ENCODE measurements at regions not wholly inside any gene's neighbourhood (a gene's known extent, or its start where the extent isn't known, plus 50 kb on each side); places are given as distances from the start of the nearest gene placed in this dataset.
"Not testable (repeated sequence)": the region's sequence is repeated elsewhere in the genome, so short reads cannot be mapped to it uniquely, and the experiment has no call there.

DNA sequence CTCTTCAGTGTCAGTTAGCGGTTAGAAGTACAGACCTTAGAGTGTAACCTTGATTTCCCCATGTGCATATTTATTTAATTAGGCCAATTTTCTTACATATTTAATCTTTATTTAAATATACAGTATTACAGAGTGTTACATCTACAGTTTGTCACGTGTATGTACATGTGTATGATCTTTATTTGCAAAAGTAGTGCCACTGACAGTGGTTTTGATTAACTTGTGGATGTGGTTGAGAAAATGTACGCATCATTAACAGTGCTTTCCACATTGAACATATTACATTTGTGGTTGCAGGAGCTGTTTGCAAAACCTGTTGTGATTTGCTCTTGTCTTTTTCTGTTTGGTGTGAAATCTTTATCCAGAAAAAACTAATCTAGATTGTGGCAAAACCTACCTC, 535.5 kb downstream of the FLRT2 start:
- H3K27ac ChIP-seq = no peak overlapping the region
- TF ChIP-seq ZFX (IDR thresholded peaks at IDR 0.05) = no peak
- TF ChIP-seq, protein P1, sequence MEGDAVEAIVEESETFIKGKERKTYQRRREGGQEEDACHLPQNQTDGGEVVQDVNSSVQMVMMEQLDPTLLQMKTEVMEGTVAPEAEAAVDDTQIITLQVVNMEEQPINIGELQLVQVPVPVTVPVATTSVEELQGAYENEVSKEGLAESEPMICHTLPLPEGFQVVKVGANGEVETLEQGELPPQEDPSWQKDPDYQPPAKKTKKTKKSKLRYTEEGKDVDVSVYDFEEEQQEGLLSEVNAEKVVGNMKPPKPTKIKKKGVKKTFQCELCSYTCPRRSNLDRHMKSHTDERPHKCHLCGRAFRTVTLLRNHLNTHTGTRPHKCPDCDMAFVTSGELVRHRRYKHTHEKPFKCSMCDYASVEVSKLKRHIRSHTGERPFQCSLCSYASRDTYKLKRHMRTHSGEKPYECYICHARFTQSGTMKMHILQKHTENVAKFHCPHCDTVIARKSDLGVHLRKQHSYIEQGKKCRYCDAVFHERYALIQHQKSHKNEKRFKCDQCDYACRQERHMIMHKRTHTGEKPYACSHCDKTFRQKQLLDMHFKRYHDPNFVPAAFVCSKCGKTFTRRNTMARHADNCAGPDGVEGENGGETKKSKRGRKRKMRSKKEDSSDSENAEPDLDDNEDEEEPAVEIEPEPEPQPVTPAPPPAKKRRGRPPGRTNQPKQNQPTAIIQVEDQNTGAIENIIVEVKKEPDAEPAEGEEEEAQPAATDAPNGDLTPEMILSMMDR (conservative IDR thresholded peaks at IDR 0.05) = no peak

DNA sequence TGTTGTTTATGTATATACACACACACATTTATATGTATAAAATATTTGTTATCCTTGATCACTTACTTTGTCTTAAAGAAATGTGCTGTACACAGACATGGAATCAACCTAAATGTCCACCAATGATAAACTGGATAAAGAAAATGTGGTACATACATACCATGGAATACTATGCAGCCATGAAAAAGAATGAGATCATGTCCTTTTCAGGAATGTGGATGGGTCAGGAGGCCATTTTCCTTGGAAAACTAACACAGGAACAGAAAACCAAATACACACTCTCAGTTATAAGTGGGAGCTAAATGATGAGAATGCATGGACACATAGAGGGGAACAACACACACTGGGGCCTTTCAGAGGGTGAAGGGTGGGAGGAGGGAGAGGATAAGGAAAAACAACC, 534.7 kb downstream of the FLRT2 start:
- H3K27ac ChIP-seq = not testable (repeated sequence)

DNA sequence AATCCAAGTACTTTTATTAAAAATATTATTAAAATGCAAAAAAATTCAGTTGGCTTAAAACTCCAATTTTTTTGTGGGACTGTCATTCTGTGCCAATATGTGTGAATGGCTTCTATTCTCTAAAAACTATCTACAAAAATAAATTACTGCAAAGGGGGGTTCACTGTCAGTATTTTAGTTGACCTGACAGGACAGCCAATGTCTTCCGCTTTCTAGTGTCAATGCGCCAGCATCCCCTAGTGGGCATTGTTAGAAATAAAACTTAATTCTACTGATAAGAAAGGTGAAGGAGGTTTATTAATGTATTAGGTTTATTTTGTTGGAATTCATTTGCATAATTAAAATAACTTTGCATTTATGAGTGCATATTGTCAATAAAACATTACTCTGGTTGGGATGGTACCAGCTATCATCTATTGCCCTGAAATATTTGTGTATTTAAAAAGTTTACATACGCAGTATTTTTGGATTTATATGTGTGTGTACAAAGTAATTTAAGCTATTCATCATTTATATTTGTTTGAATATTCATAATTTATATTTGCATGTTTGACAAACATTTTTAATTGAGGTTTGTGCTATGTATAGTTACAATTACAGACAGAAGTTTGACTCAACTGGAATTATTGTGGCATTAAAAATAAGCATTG, 527.2 kb downstream of the FLRT2 start:
- no peak overlapping the region for H3K27ac ChIP-seq
- no peak for TF ChIP-seq ZFX (IDR thresholded peaks at IDR 0.05)
- TF ChIP-seq, protein P1 (conservative IDR thresholded peaks at IDR 0.05) = peak; percentile 99

DNA sequence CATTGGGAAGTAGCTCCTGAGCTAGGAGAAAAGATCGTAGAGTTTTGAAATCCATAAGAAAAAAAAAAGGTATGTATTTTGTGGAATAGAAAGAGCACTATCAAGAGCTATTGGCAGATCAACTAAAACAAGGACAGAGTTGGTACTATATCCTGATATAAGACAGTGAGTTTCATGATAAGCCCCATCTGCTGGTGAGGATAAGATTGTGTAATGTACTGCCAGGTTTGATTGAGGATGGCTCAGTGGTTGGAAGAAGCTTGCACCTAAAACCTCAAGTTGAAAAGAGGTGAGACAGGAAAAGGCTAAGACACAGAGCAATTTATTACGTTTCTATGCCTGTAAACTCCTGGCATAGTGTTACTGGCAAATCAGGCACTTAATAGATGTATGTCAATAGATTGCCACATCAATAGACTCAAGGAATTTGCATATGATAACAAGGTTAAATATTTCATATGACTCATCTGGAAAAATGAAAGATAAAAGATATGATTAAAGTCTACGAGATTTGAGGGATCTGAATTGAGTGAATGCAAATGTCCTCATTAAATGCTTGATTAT, 525.6 kb downstream of the FLRT2 start:
- no peak overlapping the region for H3K27ac ChIP-seq
- TF ChIP-seq, protein P1 (conservative IDR thresholded peaks at IDR 0.05) = peak; percentile 63
- TF ChIP-seq ZFX (IDR thresholded peaks at IDR 0.05) = no peak

DNA sequence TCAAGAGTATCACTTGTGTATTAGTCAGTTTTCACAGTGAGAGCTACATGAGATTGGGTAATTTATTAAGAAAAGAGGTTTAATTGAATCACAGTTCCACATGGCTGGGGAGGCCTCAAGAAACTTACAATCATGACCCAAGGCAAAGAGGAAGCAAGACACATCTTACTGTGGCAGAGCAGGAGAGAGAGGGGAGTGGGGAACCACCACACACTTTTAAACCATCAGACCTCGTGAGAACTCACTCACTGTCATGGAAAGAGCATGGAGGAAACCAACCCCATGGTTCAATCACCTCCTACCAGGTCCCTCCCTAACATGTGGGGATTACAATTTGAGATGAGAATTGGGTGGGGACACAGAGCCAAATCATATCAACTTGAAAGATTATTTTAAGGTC, 522.9 kb downstream of the FLRT2 start:
- TF ChIP-seq, protein P1 (conservative IDR thresholded peaks at IDR 0.05) = no peak
- no peak for TF ChIP-seq ZFX (IDR thresholded peaks at IDR 0.05)
- H3K27ac ChIP-seq = no peak overlapping the region

DNA sequence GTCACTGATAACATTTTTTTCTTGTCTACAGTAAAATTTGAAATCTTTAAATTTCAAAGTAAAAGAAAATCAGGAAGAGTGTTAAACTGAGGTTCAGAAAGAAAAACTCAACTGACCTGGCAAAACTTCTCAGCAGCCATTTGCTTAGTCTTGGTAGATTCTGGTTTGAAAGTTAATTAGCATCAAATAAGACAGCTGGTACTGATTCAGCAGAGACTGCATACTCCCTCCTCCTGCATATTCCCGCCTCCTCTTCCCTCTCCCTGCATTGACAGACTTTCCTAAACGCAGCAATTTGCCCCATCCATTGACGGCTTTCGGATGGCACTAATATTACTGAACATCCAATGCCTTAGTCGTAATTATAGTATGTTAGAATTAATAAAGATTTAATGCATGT, 520.8 kb downstream of the FLRT2 start:
- TF ChIP-seq, protein P1 (conservative IDR thresholded peaks at IDR 0.05) = no peak
- no peak overlapping the region for H3K27ac ChIP-seq

DNA sequence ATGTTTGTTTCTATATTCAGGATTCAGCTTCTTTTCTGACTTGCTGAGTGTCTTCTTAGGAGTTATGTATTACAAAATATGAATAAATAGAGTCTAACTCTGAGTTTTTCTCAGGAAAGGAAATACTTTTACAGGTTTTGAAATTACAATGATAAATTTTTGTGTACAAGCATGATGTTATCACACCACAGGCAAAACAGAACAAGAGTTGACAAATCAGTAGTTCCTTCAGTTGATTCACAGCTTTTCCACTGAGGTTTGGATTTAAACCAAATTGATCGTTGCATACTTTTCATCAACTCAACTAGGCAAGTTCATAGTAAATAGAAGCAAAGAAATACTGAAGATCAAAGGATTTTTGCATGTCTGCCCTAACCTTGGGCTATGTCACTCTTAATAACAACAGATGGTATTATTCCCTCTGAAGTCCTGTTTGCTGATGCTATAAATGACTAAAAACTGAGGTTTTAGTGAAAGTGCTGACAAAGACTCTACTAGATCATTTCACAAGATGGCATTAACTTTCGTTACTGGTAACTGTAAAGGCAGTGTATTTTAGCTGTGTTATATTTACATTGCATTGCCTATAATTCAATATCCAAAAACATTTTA, 520.2 kb downstream of the FLRT2 start:
- no peak overlapping the region for H3K27ac ChIP-seq
- TF ChIP-seq, protein P1 (conservative IDR thresholded peaks at IDR 0.05) = no peak
- no peak for TF ChIP-seq ZFX (IDR thresholded peaks at IDR 0.05)

All from C4-2B (cell line).